GM12891 (cell line): ENCODE measurements at regions not wholly inside any gene's neighbourhood (a gene's known extent, or its start where the extent isn't known, plus 50 kb on each side); places are given as distances from the start of the nearest gene placed in this dataset.

Experiments used
- POLR2A ChIP-seq: IDR thresholded peaks from 2 replicates; pipeline ENCODE4 v1.6.1; 2011; ENCODE audit warnings: low read depth, low read length, control low read depth
- POLR2AphosphoS5 ChIP-seq: IDR thresholded peaks from 2 replicates; pipeline ENCODE4 v1.6.1; 2011; ENCODE audit warnings: low read depth, low read length, control low read depth
- POU2F2 ChIP-seq: IDR thresholded peaks from 2 replicates; pipeline ENCODE4 v1.6.1; 2011; ENCODE audit warnings: low read depth, mild to moderate bottlenecking, control low read depth, low read length, moderate library complexity
- SPI1 ChIP-seq: IDR thresholded peaks from 2 replicates; pipeline ENCODE4 v1.6.1; 2011; ENCODE audit warnings: low read depth, low read length, control low read depth
- TAF1 ChIP-seq: IDR thresholded peaks from 2 replicates; pipeline ENCODE4 v1.6.1; 2011; ENCODE audit warnings: low read depth, low read length, control low read depth

- TF ChIP-seq POLR2A = no peak
- no peak for TF ChIP-seq POLR2AphosphoS5
- TF ChIP-seq SPI1 = no peak
- TF ChIP-seq TAF1 = no peak
- no peak for TF ChIP-seq POU2F2
These were observed 357.6 kb upstream of the SOX2 start for GRCh38 chr3:181354140-181354539.
